ENCODE measurements at regions not wholly inside any gene's neighbourhood (a gene's known extent, or its start where the extent isn't known, plus 50 kb on each side); places are given as distances from the start of the nearest gene placed in this dataset.

- no peak overlapping the region for H3K4me2 ChIP-seq (ENCODE audit: low read length)
- no peak overlapping the region for H3K9ac ChIP-seq (ENCODE audit: low read length)
- no peaks in the 10 kb centered on the region for H3K4me1 ChIP-seq (ENCODE audit: low read length)
- H2AFZ ChIP-seq (ENCODE audit: low read depth, low read length), result no peak overlapping the region
- TF ChIP-seq EZH2phosphoT487 (IDR thresholded peaks at IDR 0.05; ENCODE audit: low read depth), result no peak
- TF ChIP-seq, protein P1, sequence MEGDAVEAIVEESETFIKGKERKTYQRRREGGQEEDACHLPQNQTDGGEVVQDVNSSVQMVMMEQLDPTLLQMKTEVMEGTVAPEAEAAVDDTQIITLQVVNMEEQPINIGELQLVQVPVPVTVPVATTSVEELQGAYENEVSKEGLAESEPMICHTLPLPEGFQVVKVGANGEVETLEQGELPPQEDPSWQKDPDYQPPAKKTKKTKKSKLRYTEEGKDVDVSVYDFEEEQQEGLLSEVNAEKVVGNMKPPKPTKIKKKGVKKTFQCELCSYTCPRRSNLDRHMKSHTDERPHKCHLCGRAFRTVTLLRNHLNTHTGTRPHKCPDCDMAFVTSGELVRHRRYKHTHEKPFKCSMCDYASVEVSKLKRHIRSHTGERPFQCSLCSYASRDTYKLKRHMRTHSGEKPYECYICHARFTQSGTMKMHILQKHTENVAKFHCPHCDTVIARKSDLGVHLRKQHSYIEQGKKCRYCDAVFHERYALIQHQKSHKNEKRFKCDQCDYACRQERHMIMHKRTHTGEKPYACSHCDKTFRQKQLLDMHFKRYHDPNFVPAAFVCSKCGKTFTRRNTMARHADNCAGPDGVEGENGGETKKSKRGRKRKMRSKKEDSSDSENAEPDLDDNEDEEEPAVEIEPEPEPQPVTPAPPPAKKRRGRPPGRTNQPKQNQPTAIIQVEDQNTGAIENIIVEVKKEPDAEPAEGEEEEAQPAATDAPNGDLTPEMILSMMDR (IDR thresholded peaks at IDR 0.05; ENCODE audit: low read depth, low read length), result no peak
- no peak overlapping the region for H3K27ac ChIP-seq (ENCODE audit: low read length)
- H3K9me3 ChIP-seq (ENCODE audit: insufficient read depth, low read length), result no peaks in the 10 kb centered on the region
- H3K4me3 ChIP-seq (ENCODE audit: low read length), result no peak overlapping the region
- H4K20me1 ChIP-seq (ENCODE audit: insufficient read depth, low read length), result no peaks in the 10 kb centered on the region
- no peaks in the 10 kb centered on the region for H3K79me2 ChIP-seq (ENCODE audit: low read length)
- no peaks in the 10 kb centered on the region for H3K27me3 ChIP-seq (ENCODE audit: low read depth, low read length)
- no peaks in the 10 kb centered on the region for H3K36me3 ChIP-seq (replicated peaks; ENCODE audit: low read depth, low read length)
Measured at GRCh38 chr11:127766734-127767133, 766.2 kb upstream of the KIRREL3 start.

DNA sequence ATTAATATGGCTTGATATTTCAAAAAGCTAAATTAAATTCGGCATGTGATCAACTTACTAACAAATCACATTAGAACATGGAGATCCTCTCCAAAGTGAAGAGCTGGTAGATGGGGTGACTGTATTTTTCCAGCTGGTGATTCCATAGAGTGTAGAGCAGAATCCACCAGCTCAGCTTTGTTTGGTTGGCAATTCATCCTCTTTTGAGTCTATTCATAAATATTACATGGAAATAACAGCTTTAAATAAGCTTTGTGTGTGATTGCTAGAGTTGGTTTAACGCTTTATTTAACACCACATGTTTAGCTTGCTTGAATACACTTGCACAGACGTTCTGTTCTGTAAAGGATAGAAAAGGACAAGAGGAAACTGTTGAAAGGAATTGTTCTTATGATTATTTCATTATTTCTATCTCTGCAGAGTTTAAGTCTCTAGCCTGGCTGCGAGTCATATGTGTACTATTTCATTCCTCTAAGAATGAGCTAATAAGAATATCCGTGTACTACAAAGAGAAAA is 738.3 kb upstream of the KIRREL3 start:
- no peak overlapping the region for H3K9ac ChIP-seq (ENCODE audit: low read length)
- H3K4me2 ChIP-seq (ENCODE audit: low read length), result no peak overlapping the region
- H4K20me1 ChIP-seq (ENCODE audit: insufficient read depth, low read length), result no peaks in the 10 kb centered on the region
- H3K79me2 ChIP-seq (ENCODE audit: low read length), result no peaks in the 10 kb centered on the region
- no peak overlapping the region for H3K4me3 ChIP-seq (ENCODE audit: low read length)
- H3K4me1 ChIP-seq (ENCODE audit: low read length), result no peaks in the 10 kb centered on the region; the same call in 1 of the 2 replicates
- no peaks in the 10 kb centered on the region for H3K9me3 ChIP-seq (ENCODE audit: insufficient read depth, low read length)
- H3K27me3 ChIP-seq (ENCODE audit: low read depth, low read length), result no peaks in the 10 kb centered on the region
- H3K27ac ChIP-seq (ENCODE audit: low read length), result no peak overlapping the region
- H2AFZ ChIP-seq (ENCODE audit: low read depth, low read length), result no peak overlapping the region
- TF ChIP-seq EZH2phosphoT487 (IDR thresholded peaks at IDR 0.05; ENCODE audit: low read depth), result no peak
- TF ChIP-seq, protein P1 (IDR thresholded peaks at IDR 0.05; ENCODE audit: low read depth, low read length), result no peak
- H3K36me3 ChIP-seq (replicated peaks; ENCODE audit: low read depth, low read length), result no peaks in the 10 kb centered on the region

GRCh38 chr11:127737499-127737898 is 736.9 kb upstream of the KIRREL3 start:
- TF ChIP-seq, protein P1 (IDR thresholded peaks at IDR 0.05; ENCODE audit: low read depth, low read length), result no peak
- no peak for TF ChIP-seq EZH2phosphoT487 (IDR thresholded peaks at IDR 0.05; ENCODE audit: low read depth)
- H3K9ac ChIP-seq (ENCODE audit: low read length), result no peak overlapping the region
- no peaks in the 10 kb centered on the region for H3K27me3 ChIP-seq (ENCODE audit: low read depth, low read length)
- H3K4me2 ChIP-seq (ENCODE audit: low read length), result no peak overlapping the region
- H3K36me3 ChIP-seq (replicated peaks; ENCODE audit: low read depth, low read length), result no peaks in the 10 kb centered on the region
- H3K9me3 ChIP-seq (ENCODE audit: insufficient read depth, low read length), result no peaks in the 10 kb centered on the region
- H3K79me2 ChIP-seq (ENCODE audit: low read length), result no peaks in the 10 kb centered on the region
- no peak overlapping the region for H3K27ac ChIP-seq (ENCODE audit: low read length)
- no peaks in the 10 kb centered on the region; the same call in 1 of the 2 replicates for H3K4me1 ChIP-seq (ENCODE audit: low read length)
- no peaks in the 10 kb centered on the region for H4K20me1 ChIP-seq (ENCODE audit: insufficient read depth, low read length)
- no peak overlapping the region for H3K4me3 ChIP-seq (ENCODE audit: low read length)
- no peak overlapping the region for H2AFZ ChIP-seq (ENCODE audit: low read depth, low read length)

- Histone ChIP-seq H3K9me3 (ENCODE audit: insufficient read depth, low read length) (no peaks in the 10 kb centered on the region), H3K9ac (ENCODE audit: low read length) (no peak overlapping the region), H3K27me3 (ENCODE audit: low read depth, low read length) (no peaks in the 10 kb centered on the region), H3K4me1 (ENCODE audit: low read length) (no peaks in the 10 kb centered on the region), H2AFZ (ENCODE audit: low read depth, low read length) (no peak overlapping the region), H3K79me2 (ENCODE audit: low read length) (no peaks in the 10 kb centered on the region), H3K4me2 (ENCODE audit: low read length) (no peak overlapping the region), H3K4me3 (ENCODE audit: low read length) (no peak overlapping the region), H3K27ac (ENCODE audit: low read length) (no peak overlapping the region), H3K36me3 (replicated peaks; ENCODE audit: low read depth, low read length) (no peaks in the 10 kb centered on the region), H4K20me1 (ENCODE audit: insufficient read depth, low read length) (no peaks in the 10 kb centered on the region)
- TF ChIP-seq, protein P1 (IDR thresholded peaks at IDR 0.05; ENCODE audit: low read depth, low read length), result no peak
- no peak for TF ChIP-seq EZH2phosphoT487 (IDR thresholded peaks at IDR 0.05; ENCODE audit: low read depth)
Measured at GRCh38 chr11:127733552-127733951, 733.0 kb upstream of the KIRREL3 start.

Measured in OCI-LY3 (cell line).